Fibroblast of lung (primary cell): ENCODE measurements at regions not wholly inside any gene's neighbourhood (a gene's known extent, or its start where the extent isn't known, plus 50 kb on each side); places are given as distances from the start of the nearest gene placed in this dataset.

Experiments
- DNase-seq, 2 donors: peaks; one replicate each; pipeline versions ENCODE4 v3.0.0 to v3.0.0-alpha.2; 2010; ENCODE audit warnings: low read depth in 2 of 2
- H2AFZ ChIP-seq: 2 replicates; pipeline ENCODE4 v1.5.1; 2012; ENCODE audit warnings: low read length, control low read depth, inconsistent platforms
- H3K27ac ChIP-seq: 2 replicates; pipeline ENCODE4 v1.5.1; 2011; ENCODE audit warnings: low read length, control low read depth; ENCODE audit not compliant: insufficient read depth
- H3K27me3 ChIP-seq: 2 replicates; pipeline ENCODE4 v1.5.1; 2011; ENCODE audit warnings: mild to moderate bottlenecking, low read length; ENCODE audit not compliant: control insufficient read depth, insufficient read depth
- H3K36me3 ChIP-seq: 2 replicates; pipeline ENCODE4 v1.5.1; 2011; ENCODE audit warnings: low read length; ENCODE audit not compliant: control insufficient read depth, insufficient read depth
- H3K4me1 ChIP-seq: 2 replicates; pipeline ENCODE4 v1.5.1; 2011; ENCODE audit warnings: low read length; ENCODE audit not compliant: control insufficient read depth, insufficient read depth; ENCODE audit errors: extremely low read depth
- H3K4me2 ChIP-seq: 2 replicates; pipeline ENCODE4 v1.5.1; 2011; ENCODE audit warnings: low read length, control low read depth; ENCODE audit not compliant: insufficient read depth; ENCODE audit errors: extremely low read depth
- H3K4me3 ChIP-seq, 4 experiments: fragments of 200-600 bp in 1 of 4; sonication (generic) in 1 of 4; replicated peaks in 1 of 4; 2 replicates each; pipeline ENCODE4 v1.5.1; 2011 to 2016; ENCODE audit warnings: low read length in 4 of 4, low read depth in 3 of 4, mild to moderate bottlenecking in 3 of 4, control low read depth in 2 of 4, inconsistent platforms in 1 of 4, mixed read lengths in 1 of 4; ENCODE audit not compliant: insufficient read depth in 1 of 4; ENCODE audit errors: control extremely low read depth in 1 of 4
- H3K79me2 ChIP-seq: 2 replicates; pipeline ENCODE4 v1.5.1; 2012; ENCODE audit warnings: mild to moderate bottlenecking, low read length, inconsistent platforms; ENCODE audit not compliant: control insufficient read depth, insufficient read depth
- H3K9ac ChIP-seq: 2 replicates; pipeline ENCODE4 v1.5.1; 2011; ENCODE audit warnings: mild to moderate bottlenecking, low read length, control low read depth; ENCODE audit not compliant: insufficient read depth
- H3K9me3 ChIP-seq: 2 replicates; pipeline ENCODE4 v1.5.1; 2012; ENCODE audit warnings: low read depth, low read length; ENCODE audit not compliant: control insufficient read depth, insufficient read depth
- H4K20me1 ChIP-seq: 2 replicates; pipeline ENCODE4 v1.5.1; 2011; ENCODE audit warnings: low read length; ENCODE audit not compliant: control insufficient read depth, insufficient read depth; ENCODE audit errors: extremely low read depth
- CTCF ChIP-seq, 2 donors: IDR thresholded peaks in 1 of 2; conservative IDR thresholded peaks in 1 of 2; 1 replicate in 1 of 2; 2 replicates in 1 of 2; pipeline ENCODE4 v1.5.1; 2011 to 2012; ENCODE audit warnings: low read length in 2 of 2, control low read depth in 1 of 2, inconsistent platforms in 1 of 2, low read depth in 1 of 2, mild to moderate bottlenecking in 1 of 2
- EZH2 ChIP-seq: IDR thresholded peaks from 2 replicates; pipeline ENCODE4 v1.5.1; 2012; ENCODE audit warnings: low read length, control low read depth, mild to moderate bottlenecking; ENCODE audit errors: missing control alignments

DNA sequence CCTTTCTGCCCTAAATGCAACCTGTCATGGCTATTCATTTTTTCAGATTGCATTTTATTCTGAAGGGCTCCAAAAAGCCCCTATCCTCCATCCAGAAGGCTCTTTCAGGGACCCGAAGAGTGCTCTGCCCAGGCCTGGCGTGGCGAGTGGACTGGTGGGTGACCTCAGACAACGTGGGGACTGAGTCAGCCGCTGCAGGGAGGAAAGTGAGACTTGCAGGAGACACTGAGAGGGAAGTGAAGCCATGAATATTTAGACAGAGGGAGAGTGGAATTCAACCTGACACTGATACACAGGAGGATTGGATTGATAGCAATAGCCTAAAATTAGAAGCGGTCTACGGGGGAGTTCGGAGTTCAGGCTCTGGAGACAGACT is 63.6 kb upstream of the SIX2 start:
- Histone ChIP-seq H3K79me2 (no peaks in the 10 kb centered on the region), H4K20me1 (no peaks in the 10 kb centered on the region), H3K9me3 (no peaks in the 10 kb centered on the region), H3K9ac (no peak overlapping the region), H2AFZ (no peak overlapping the region), H3K4me3 (no peak overlapping the region), H3K27ac (no peak overlapping the region), H3K27me3 (peaks cover 19% of the 10 kb centered on the region), H3K36me3 (no peaks in the 10 kb centered on the region), H3K4me2 (no peak overlapping the region), H3K4me1 (no peaks in the 10 kb centered on the region)
- no peak for DNase-seq
- peak; percentile 47 for TF ChIP-seq EZH2
- TF ChIP-seq CTCF (conservative IDR thresholded peaks at IDR 0.05 in 1 of 2, IDR thresholded peaks at IDR 0.05 in 1 of 2; ENCODE audit: low read depth in 1 of 2, low read length in 2 of 2), result no peak

- no peak overlapping the region for H3K4me2 ChIP-seq
- no peak overlapping the region for H2AFZ ChIP-seq
- H3K79me2 ChIP-seq, result no peaks in the 10 kb centered on the region
- H3K4me3 ChIP-seq, result no peak overlapping the region
- no peaks in the 10 kb centered on the region for H4K20me1 ChIP-seq
- no peaks in the 10 kb centered on the region for H3K4me1 ChIP-seq
- peaks cover 19% of the 10 kb centered on the region for H3K27me3 ChIP-seq
- no peaks in the 10 kb centered on the region for H3K36me3 ChIP-seq
- DNase-seq, result no peak
- no peak overlapping the region for H3K9ac ChIP-seq
- H3K9me3 ChIP-seq, result no peaks in the 10 kb centered on the region
- no peak overlapping the region for H3K27ac ChIP-seq
- TF ChIP-seq CTCF (conservative IDR thresholded peaks at IDR 0.05 in 1 of 2, IDR thresholded peaks at IDR 0.05 in 1 of 2; ENCODE audit: low read depth in 1 of 2, low read length in 2 of 2) (no peak), EZH2 (no peak)
Observed at GRCh38 chr2:45072064-45072861, 63.0 kb upstream of the SIX2 start.

DNA sequence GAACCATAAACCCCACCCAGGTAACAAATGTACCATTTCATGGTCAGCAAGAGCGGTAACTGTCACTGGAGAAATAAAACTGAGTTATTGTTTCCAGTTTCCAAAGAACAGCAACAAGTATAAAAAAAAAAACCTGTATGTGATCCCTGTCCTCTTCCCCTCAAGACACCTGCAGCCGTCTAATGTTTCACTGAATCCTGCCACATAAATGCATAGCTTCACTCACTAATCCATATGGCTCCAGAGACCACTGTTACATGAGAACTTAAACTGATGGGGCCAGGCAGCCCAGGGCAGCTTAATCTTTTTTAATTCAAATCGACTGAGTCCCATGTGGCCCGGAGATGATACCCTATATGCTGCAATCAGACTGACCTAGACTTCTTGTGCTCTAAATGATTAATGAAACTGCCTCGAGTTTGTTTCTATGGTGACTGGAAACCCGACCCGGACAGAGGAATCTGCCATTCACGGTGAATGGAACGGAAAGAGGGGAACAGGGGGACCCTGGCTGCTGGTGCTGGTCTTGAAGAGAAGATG is 60.9 kb upstream of the SIX2 start:
- peaks cover 19% of the 10 kb centered on the region for H3K27me3 ChIP-seq
- no peaks in the 10 kb centered on the region for H3K79me2 ChIP-seq
- no peak for TF ChIP-seq EZH2
- no peak for TF ChIP-seq CTCF (conservative IDR thresholded peaks at IDR 0.05 in 1 of 2, IDR thresholded peaks at IDR 0.05 in 1 of 2; ENCODE audit: low read depth in 1 of 2, low read length in 2 of 2)
- no peaks in the 10 kb centered on the region for H3K36me3 ChIP-seq
- peak in 1 of 2 donors; percentile 14 for DNase-seq
- no peak overlapping the region for H3K9ac ChIP-seq
- H3K4me1 ChIP-seq, result no peaks in the 10 kb centered on the region
- H3K4me2 ChIP-seq, result no peak overlapping the region
- no peak overlapping the region for H3K4me3 ChIP-seq
- H2AFZ ChIP-seq, result no peak overlapping the region
- no peak overlapping the region for H3K27ac ChIP-seq
- H4K20me1 ChIP-seq, result no peaks in the 10 kb centered on the region
- no peaks in the 10 kb centered on the region for H3K9me3 ChIP-seq
